Fibroblast of lung (primary cell): ENCODE measurements at regions not wholly inside any gene's neighbourhood (a gene's known extent, or its start where the extent isn't known, plus 50 kb on each side); places are given as distances from the start of the nearest gene placed in this dataset.

Source experiments
- CTCF ChIP-seq, 2 donors: IDR thresholded peaks in 1 of 2; conservative IDR thresholded peaks in 1 of 2; 1 replicate in 1 of 2; 2 replicates in 1 of 2; pipeline ENCODE4 v1.5.1; 2011 to 2012; ENCODE audit warnings: low read length in 2 of 2, control low read depth in 1 of 2, inconsistent platforms in 1 of 2, low read depth in 1 of 2, mild to moderate bottlenecking in 1 of 2
- EZH2 ChIP-seq: IDR thresholded peaks from 2 replicates; pipeline ENCODE4 v1.5.1; 2012; ENCODE audit warnings: low read length, control low read depth, mild to moderate bottlenecking; ENCODE audit errors: missing control alignments

DNA sequence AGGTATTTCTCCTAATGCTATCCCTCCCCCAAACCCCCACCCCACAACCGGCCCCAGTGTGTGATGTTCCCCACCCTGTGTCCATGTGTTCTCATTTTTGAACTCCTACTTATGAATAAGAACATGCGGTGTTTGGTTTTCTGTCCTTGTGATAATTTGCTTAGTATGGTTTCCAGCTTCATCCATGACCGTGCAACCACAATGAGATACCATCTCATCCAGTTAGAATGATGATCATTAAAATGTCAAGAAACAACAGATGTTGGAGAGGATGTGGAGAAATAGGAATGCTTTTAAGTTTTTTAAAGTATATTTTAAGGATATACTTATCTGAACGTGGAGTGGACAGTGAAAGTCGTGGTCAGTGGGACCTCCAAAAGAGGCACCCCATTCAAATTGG, 745.0 kb upstream of the AMELY start:
- no peak for TF ChIP-seq EZH2
- TF ChIP-seq CTCF (conservative IDR thresholded peaks at IDR 0.05 in 1 of 2, IDR thresholded peaks at IDR 0.05 in 1 of 2; ENCODE audit: low read depth in 1 of 2, low read length in 2 of 2), result no peak
